H1 (cell line): ENCODE measurements at regions not wholly inside any gene's neighbourhood (a gene's known extent, or its start where the extent isn't known, plus 50 kb on each side); places are given as distances from the start of the nearest gene placed in this dataset.

Experiments used
- CTCF ChIA-PET: fragments of 300-600 bp; sonication (Branson Sonifier 250); formaldehyde crosslinking; loops from one replicate; lab custom pipeline; 2021; ENCODE audit not compliant: partially characterized antibody; lab: Charles Lee
- POLR2A ChIA-PET: fragments of 300-600 bp; sonication (Branson Sonifier 250); formaldehyde crosslinking; loops from one replicate; lab custom pipeline; 2021; ENCODE audit warnings: inconsistent platforms; ENCODE audit not compliant: partially characterized antibody; lab: Charles Lee
- DNase-seq, 2 experiments: peaks; one replicate each; pipeline versions ENCODE4 v3.0.0 to v3.0.0-alpha.2; 2010 to 2022; ENCODE audit warnings: low spot score in 2 of 2, low read depth in 1 of 2, mixed read lengths in 1 of 2
- FAIRE-seq: peaks from 2 replicates; lab custom pipeline; 2011; peaks lifted over from hg19 to GRCh38; lab: Jason Lieb, UNC
- H2AFZ ChIP-seq: 2 replicates; pipeline ENCODE4 v1.8.1; 2012; ENCODE audit warnings: low read length, inconsistent platforms
- H2AK5ac ChIP-seq: 2 replicates; pipeline ENCODE4 v1.6.1; 2013; ENCODE audit warnings: low read depth, low read length
- H2BK120ac ChIP-seq: replicated peaks from 2 replicates; pipeline ENCODE3; 2013; ENCODE audit warnings: low read depth, low read length, inconsistent platforms
- H2BK12ac ChIP-seq: 2 replicates; pipeline ENCODE4 v1.6.1; 2013; ENCODE audit warnings: low read depth, low read length
- H2BK15ac ChIP-seq: 2 replicates; pipeline ENCODE4 v1.6.1; 2013; ENCODE audit warnings: low read length
- H2BK20ac ChIP-seq: 2 replicates; pipeline ENCODE4 v1.6.1; 2013; ENCODE audit warnings: low read length
- H2BK5ac ChIP-seq: 2 replicates; pipeline ENCODE4 v1.6.1; 2013; ENCODE audit warnings: low read depth, low read length
- H3K14ac ChIP-seq: 2 replicates; pipeline ENCODE4 v1.6.1; 2013; ENCODE audit warnings: inconsistent platforms; ENCODE audit not compliant: insufficient read length
- H3K18ac ChIP-seq: 2 replicates; pipeline ENCODE4 v1.6.1; 2013; ENCODE audit warnings: low read length; ENCODE audit errors: extremely low read depth
- H3K23ac ChIP-seq: 2 replicates; pipeline ENCODE4 v1.6.1; 2013; ENCODE audit warnings: inconsistent platforms; ENCODE audit not compliant: insufficient read length
- H3K23me2 ChIP-seq: 2 replicates; pipeline ENCODE4 v1.6.1; 2013; ENCODE audit warnings: low read depth, low read length
- H3K27ac ChIP-seq: 2 replicates; pipeline ENCODE4 v1.6.1; 2011; ENCODE audit warnings: low read depth, low read length, inconsistent platforms
- H3K27me3 ChIP-seq, 4 experiments: replicated peaks in 1 of 4; 1 replicate in 1 of 4; 2 replicates in 3 of 4; pipeline versions ENCODE4 v1.6.1 to v1.8.1; 2011 to 2013; ENCODE audit warnings: low read length in 3 of 4, mild to moderate bottlenecking in 3 of 4, inconsistent platforms in 2 of 4, mixed read lengths in 2 of 4, moderate library complexity in 1 of 4; ENCODE audit not compliant: control insufficient read depth in 3 of 4, insufficient read depth in 3 of 4; ENCODE audit errors: extremely low read depth in 1 of 4
- H3K36me3 ChIP-seq, 4 experiments: 2 replicates each; pipeline versions ENCODE4 v1.6.1 to v1.8.1; 2011 to 2013; ENCODE audit warnings: mild to moderate bottlenecking in 4 of 4, low read length in 3 of 4, moderate library complexity in 2 of 4, control low read depth in 1 of 4, inconsistent platforms in 1 of 4; ENCODE audit not compliant: insufficient read depth in 4 of 4, control insufficient read depth in 2 of 4
- H3K4ac ChIP-seq: replicated peaks from 2 replicates; pipeline ENCODE3; 2013; ENCODE audit warnings: low read length, low read depth, mixed read lengths, inconsistent platforms; ENCODE audit not compliant: insufficient read length
- H3K4me1 ChIP-seq, 4 experiments: replicated peaks in 1 of 4; 1 replicate in 1 of 4; 2 replicates in 3 of 4; pipeline versions ENCODE4 v1.6.1 to v1.8.1; 2011 to 2013; ENCODE audit warnings: low read length in 3 of 4, inconsistent platforms in 2 of 4, mixed read lengths in 1 of 4; ENCODE audit not compliant: insufficient read depth in 4 of 4, control insufficient read depth in 3 of 4
- H3K4me2 ChIP-seq, 2 experiments: 2 replicates each; pipeline versions ENCODE4 v1.6.1 to v1.8.1; 2011 to 2013; ENCODE audit warnings: low read depth in 2 of 2, low read length in 2 of 2, control low read depth in 1 of 2, inconsistent platforms in 1 of 2, mild to moderate bottlenecking in 1 of 2; ENCODE audit not compliant: insufficient read depth in 1 of 2
- H3K4me3 ChIP-seq, 4 experiments: fragments of 200-600, 300-600 bp in 1 of 4; sonication (generic), shearing (Covaris generic), sonication (Bioruptor Twin) in 1 of 4; 2 replicates each; pipeline versions ENCODE4 v1.5.1 to v1.8.1; 2011 to 2016; ENCODE audit warnings: low read length in 4 of 4, low read depth in 3 of 4, control low read depth in 2 of 4, inconsistent platforms in 2 of 4, mild to moderate bottlenecking in 2 of 4, mixed read lengths in 1 of 4, moderate library complexity in 1 of 4; ENCODE audit not compliant: insufficient read depth in 2 of 4; ENCODE audit errors: extremely low read depth in 1 of 4
- H3K56ac ChIP-seq: replicated peaks from 2 replicates; pipeline ENCODE3; 2013; ENCODE audit warnings: low read depth, mild to moderate bottlenecking, mixed read lengths, low read length, inconsistent platforms; ENCODE audit not compliant: insufficient read length
- H3K79me1 ChIP-seq: 2 replicates; pipeline ENCODE4 v1.6.1; 2013; ENCODE audit warnings: low read depth, low read length, control low read depth
- H3K79me2 ChIP-seq, 2 experiments: 2 replicates each; pipeline versions ENCODE4 v1.6.1 to v1.8.1; 2012 to 2013; ENCODE audit warnings: low read length in 2 of 2, mild to moderate bottlenecking in 2 of 2, inconsistent platforms in 1 of 2; ENCODE audit not compliant: insufficient read depth in 2 of 2, control insufficient read depth in 1 of 2
- H3K9ac ChIP-seq, 4 experiments: replicated peaks in 1 of 4; 1 replicate in 1 of 4; 2 replicates in 3 of 4; pipeline versions ENCODE4 v1.6.1 to v1.8.1; 2011 to 2013; ENCODE audit warnings: low read depth in 3 of 4, low read length in 3 of 4, control low read depth in 2 of 4, mild to moderate bottlenecking in 2 of 4, moderate library complexity in 2 of 4, inconsistent platforms in 1 of 4; ENCODE audit errors: extremely low read depth in 1 of 4
- H3K9me3 ChIP-seq, 2 experiments: 2 replicates each; pipeline versions ENCODE4 v1.6.1 to v1.8.1; 2012 to 2013; ENCODE audit warnings: mild to moderate bottlenecking in 2 of 2, moderate library complexity in 2 of 2, control low read depth in 1 of 2, inconsistent platforms in 1 of 2, low read depth in 1 of 2, low read length in 1 of 2, mixed read lengths in 1 of 2; ENCODE audit not compliant: insufficient read depth in 2 of 2
- H4K20me1 ChIP-seq, 2 experiments: replicated peaks in 1 of 2; 2 replicates each; pipeline versions ENCODE3 to v1.8.1; 2011 to 2013; ENCODE audit warnings: inconsistent platforms in 2 of 2, low read length in 2 of 2, mild to moderate bottlenecking in 1 of 2; ENCODE audit not compliant: insufficient read depth in 2 of 2, control insufficient read depth in 1 of 2
- H4K5ac ChIP-seq: 2 replicates; pipeline ENCODE4 v1.6.1; 2013; ENCODE audit warnings: low read length, low read depth, mixed read lengths, inconsistent platforms; ENCODE audit not compliant: insufficient read length
- H4K8ac ChIP-seq: 2 replicates; pipeline ENCODE4 v1.8.0; 2013; ENCODE audit warnings: mild to moderate bottlenecking, moderate library complexity, low read length, inconsistent platforms; ENCODE audit not compliant: insufficient read depth; ENCODE audit errors: extremely low read depth
- H4K91ac ChIP-seq: replicated peaks from 2 replicates; pipeline ENCODE3; 2013; ENCODE audit warnings: low read length, mixed read lengths, inconsistent platforms; ENCODE audit not compliant: insufficient read length
- RBBP5 ChIP-seq: IDR thresholded peaks from 2 replicates; pipeline ENCODE4 v1.7.1; 2012; ENCODE audit warnings: low read depth, mild to moderate bottlenecking, inconsistent platforms, low read length, moderate library complexity, borderline replicate concordance
- WGBS, 2 experiments: shearing (Covaris generic) in 1 of 2; methylation state at CpG; one replicate each; pipeline versions ENCODE4 v1.1.6 to v1.1.7; 2013 to 2015; ENCODE audit warnings: low lambda C conversion rate in 2 of 2, mixed read lengths in 2 of 2, inconsistent platforms in 1 of 2, low coverage in 1 of 2, missing lambda C conversion rate in 1 of 2; ENCODE audit not compliant: insufficient replicate concordance in 2 of 2, insufficient coverage in 1 of 2, insufficient read length in 1 of 2; ENCODE audit errors: extremely low coverage in 1 of 2, missing lambda C conversion rate in 1 of 2; 5-methylcytosine and 5-hydroxymethylcytosine counted together

DNA sequence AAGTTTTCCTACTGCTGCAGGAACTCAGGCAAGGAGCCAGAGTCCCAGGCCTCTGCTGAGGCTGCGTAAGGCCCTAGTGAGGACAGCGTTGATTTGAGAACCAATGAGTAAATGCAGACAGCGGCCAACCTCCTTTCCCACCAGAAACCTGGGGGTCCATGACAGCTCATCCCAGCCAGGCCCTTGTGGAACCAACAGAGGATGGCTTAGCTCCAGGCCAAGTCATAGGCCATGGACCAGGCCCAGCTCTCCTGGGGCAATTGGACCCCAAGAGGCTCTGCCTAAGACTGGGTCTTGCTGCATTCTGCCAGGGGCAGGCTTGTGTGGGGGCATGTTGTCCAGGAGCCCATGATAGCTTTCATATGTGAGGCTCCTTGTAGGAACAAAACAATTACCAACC lies 65.4 kb upstream of the PPP1R3C start:
- CTCF ChIA-PET = interaction anchor here (1.0 to 1.8 kb wide), 4 partner anchors 38 to 400 kb away, joined by 3 to 6 read pairs (median 4); no protein-coding TSS in a partner anchor
- WGBS, 2 experiments = 90% methylated on average over 3 of the region's 3 CpGs; no CpG with 5 or more reads in 1 of the 2 experiments
- no peaks in the 10 kb centered on the region for H3K9me3 ChIP-seq
- TF ChIP-seq RBBP5 = no peak

More for the DNA sequence above, 65.4 kb upstream of the PPP1R3C start:
- Histone ChIP-seq H2BK120ac (no peak overlapping the region), H3K14ac (no peak overlapping the region), H2AFZ (no peak overlapping the region), H3K4me3 (no peak overlapping the region), H3K9ac (no peak overlapping the region), H3K27me3 (no peaks in the 10 kb centered on the region), H3K79me1 (no peaks in the 10 kb centered on the region), H3K23me2 (no peaks in the 10 kb centered on the region), H3K56ac (no peak overlapping the region), H4K20me1 (no peaks in the 10 kb centered on the region), H3K18ac (no peak overlapping the region), H2BK12ac (no peak overlapping the region), H4K8ac (no peak overlapping the region), H2BK15ac (no peak overlapping the region), H3K79me2 (no peaks in the 10 kb centered on the region), H3K23ac (no peak overlapping the region), H3K4ac (no peak overlapping the region), H3K36me3 (no peaks in the 10 kb centered on the region), H4K5ac (no peak overlapping the region), H3K4me1 (no peaks in the 10 kb centered on the region), H2BK20ac (no peak overlapping the region), H3K4me2 (no peak overlapping the region), H2BK5ac (no peak overlapping the region), H3K27ac (no peak overlapping the region; the same call in 1 of the 2 replicates), H4K91ac (no peak overlapping the region), H2AK5ac (no peak overlapping the region)
- POLR2A ChIA-PET = interaction anchor here (0.9 kb wide), 1 partner anchor 39 kb away, joined by 3 read pairs; no protein-coding TSS in a partner anchor
- DNase-seq (no peak), FAIRE-seq (no peak)
